ENCODE measurements at regions not wholly inside any gene's neighbourhood (a gene's known extent, or its start where the extent isn't known, plus 50 kb on each side); places are given as distances from the start of the nearest gene placed in this dataset.

DNA sequence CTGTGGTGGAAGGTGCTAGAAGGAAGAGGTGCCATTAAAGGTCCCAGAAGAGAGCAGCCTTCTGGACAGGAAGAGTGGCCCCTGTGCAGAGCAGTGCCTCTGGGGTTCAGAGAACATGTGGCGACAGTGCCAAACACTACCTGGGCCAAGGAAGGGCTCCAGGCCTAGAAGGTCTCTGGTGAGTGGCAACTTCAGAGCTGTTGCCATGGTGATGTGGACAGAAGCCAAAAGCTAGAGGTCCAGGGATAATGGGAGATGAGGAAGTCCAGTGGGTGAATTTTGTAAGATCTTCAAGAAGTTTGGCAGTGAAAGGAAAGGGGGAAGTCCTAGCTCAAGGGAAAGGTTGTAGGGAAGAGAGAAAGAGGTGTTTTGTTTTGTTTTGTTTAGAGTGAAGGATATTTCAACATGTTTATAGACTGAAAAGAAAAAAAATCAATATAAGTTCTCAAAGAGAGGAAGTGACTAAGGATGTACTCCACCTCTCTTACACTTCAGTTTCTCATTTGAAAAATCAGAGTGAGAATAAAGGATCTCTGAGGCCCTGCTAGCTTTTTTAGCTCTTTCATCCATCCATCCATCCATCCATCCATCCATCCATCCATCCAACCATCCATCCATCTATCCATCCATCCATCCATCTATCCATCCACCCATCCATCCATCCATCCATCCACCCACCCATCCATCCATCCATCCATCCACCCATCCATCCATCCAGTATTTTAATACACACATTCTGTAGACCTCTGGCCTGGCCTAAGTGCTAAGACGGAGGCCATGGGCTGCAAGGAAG lies 77.1 kb upstream of the DUSP5 start:
- Histone ChIP-seq H3K9me3 (replicated peaks; ENCODE audit: control insufficient read depth, insufficient read depth, low read depth, low read length) (no peaks in the 10 kb centered on the region), H3K79me2 (ENCODE audit: control insufficient read depth, insufficient read depth, low read length) (no peaks in the 10 kb centered on the region), H3K27me3 (ENCODE audit: control insufficient read depth in 2 of 2, insufficient read depth in 2 of 2, low read length in 2 of 2) (no peaks in the 10 kb centered on the region), H3K4me3 (no peak overlapping the region), H3K4me2 (ENCODE audit: insufficient read depth, low read length) (no peak overlapping the region), H2AFZ (ENCODE audit: low read depth, low read length) (no peak overlapping the region), H3K27ac (ENCODE audit: extremely low read depth, low read depth, low read length) (no peak overlapping the region), H3K9me1 (ENCODE audit: control insufficient read depth, insufficient read depth, low read length) (no peaks in the 10 kb centered on the region), H3K4me1 (replicated peaks in 1 of 2; ENCODE audit: control insufficient read depth in 2 of 2, insufficient read depth in 2 of 2, low read length in 2 of 2) (peaks cover 0 to 10% of the 10 kb centered on the region in 2 experiments; a peak in 4 of 5 replicates), H3K36me3 (ENCODE audit: control insufficient read depth, insufficient read depth, low read length) (no peaks in the 10 kb centered on the region), H3K9ac (ENCODE audit: insufficient read depth in 1 of 2, low read depth in 2 of 2, low read length in 2 of 2) (no peak overlapping the region), H4K20me1 (replicated peaks; ENCODE audit: control insufficient read depth, insufficient read depth, low read length) (no peaks in the 10 kb centered on the region)
- POLR2A ChIA-PET: no interaction called here
- TF ChIP-seq PHF21A (IDR thresholded peaks at IDR 0.05; ENCODE audit: borderline replicate concordance, low read depth) (no peak), RFX1 (IDR thresholded peaks at IDR 0.05) (peak; percentile 92), CEBPB (tag; IDR thresholded peaks at IDR 0.05) (no peak), NFIC (IDR thresholded peaks at IDR 0.05) (peak; percentile 77), XRCC3 (IDR thresholded peaks at IDR 0.05) (no peak), ZNF174 (CRISPR knock-in tag; IDR thresholded peaks at IDR 0.05) (no peak)
- TF ChIP-seq, protein P1, sequence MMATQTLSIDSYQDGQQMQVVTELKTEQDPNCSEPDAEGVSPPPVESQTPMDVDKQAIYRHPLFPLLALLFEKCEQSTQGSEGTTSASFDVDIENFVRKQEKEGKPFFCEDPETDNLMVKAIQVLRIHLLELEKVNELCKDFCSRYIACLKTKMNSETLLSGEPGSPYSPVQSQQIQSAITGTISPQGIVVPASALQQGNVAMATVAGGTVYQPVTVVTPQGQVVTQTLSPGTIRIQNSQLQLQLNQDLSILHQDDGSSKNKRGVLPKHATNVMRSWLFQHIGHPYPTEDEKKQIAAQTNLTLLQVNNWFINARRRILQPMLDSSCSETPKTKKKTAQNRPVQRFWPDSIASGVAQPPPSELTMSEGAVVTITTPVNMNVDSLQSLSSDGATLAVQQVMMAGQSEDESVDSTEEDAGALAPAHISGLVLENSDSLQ (IDR thresholded peaks at IDR 0.05): peak; percentile 70
- TF ChIP-seq, protein P2, sequence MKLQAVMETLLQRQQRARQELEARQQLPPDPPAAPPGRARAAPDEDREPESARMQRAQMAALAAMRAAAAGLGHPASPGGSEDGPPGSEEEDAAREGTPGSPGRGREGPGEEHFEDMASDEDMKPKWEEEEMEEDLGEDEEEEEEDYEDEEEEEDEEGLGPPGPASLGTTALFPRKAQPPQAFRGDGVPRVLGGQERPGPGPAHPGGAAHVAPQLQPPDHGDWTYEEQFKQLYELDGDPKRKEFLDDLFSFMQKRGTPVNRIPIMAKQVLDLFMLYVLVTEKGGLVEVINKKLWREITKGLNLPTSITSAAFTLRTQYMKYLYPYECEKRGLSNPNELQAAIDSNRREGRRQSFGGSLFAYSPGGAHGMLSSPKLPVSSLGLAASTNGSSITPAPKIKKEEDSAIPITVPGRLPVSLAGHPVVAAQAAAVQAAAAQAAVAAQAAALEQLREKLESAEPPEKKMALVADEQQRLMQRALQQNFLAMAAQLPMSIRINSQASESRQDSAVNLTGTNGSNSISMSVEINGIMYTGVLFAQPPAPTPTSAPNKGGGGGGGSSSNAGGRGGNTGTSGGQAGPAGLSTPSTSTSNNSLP (IDR thresholded peaks at IDR 0.05; ENCODE audit: borderline replicate concordance, low read depth, low read length): no peak
- TF ChIP-seq, protein P3, sequence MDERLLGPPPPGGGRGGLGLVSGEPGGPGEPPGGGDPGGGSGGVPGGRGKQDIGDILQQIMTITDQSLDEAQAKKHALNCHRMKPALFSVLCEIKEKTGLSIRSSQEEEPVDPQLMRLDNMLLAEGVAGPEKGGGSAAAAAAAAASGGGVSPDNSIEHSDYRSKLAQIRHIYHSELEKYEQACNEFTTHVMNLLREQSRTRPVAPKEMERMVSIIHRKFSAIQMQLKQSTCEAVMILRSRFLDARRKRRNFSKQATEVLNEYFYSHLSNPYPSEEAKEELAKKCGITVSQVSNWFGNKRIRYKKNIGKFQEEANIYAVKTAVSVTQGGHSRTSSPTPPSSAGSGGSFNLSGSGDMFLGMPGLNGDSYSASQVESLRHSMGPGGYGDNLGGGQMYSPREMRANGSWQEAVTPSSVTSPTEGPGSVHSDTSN (CRISPR knock-in tag; IDR thresholded peaks at IDR 0.05; ENCODE audit: low read depth): 0 out of 2 replicates have a peak, but pooled peaks have one; percentile 7
- TF ChIP-seq, protein P3 (tag; conservative IDR thresholded peaks at IDR 0.05; ENCODE audit: low read depth): 0 out of 2 replicates have a peak, but pooled peaks have one; percentile 14
- FAIRE-seq (no peak), DNase-seq (ENCODE audit: extremely low read depth in 1 of 4, low spot score in 3 of 4) (no peak), ATAC-seq (no peak)
- intact Hi-C loops (cut with micrococcal nuclease) (no loop called here), in situ Hi-C loops (cut with MboI) (no loop called here)
- CTCF ChIA-PET (ENCODE audit: low intra/inter-chr PET ratio): no interaction called here
- no TSS peak for BruUV-seq (replicated peaks)
- WGBS (ENCODE audit: insufficient coverage, low coverage, missing lambda C conversion rate): 63% methylated on average over 2 of the region's 2 CpGs

All from K562 (cell line).